HepG2 (cell line): ENCODE measurements at regions not wholly inside any gene's neighbourhood (a gene's known extent, or its start where the extent isn't known, plus 50 kb on each side); places are given as distances from the start of the nearest gene placed in this dataset.

Source experiments
- IRX3 ChIP-seq: sonication (generic); formaldehyde crosslinking; IDR thresholded peaks from 2 replicates; pipeline ENCODE4 v1.8.1; 2023; ENCODE audit warnings: mild to moderate bottlenecking, low read depth, missing genetic modification reagents, borderline replicate concordance
- KDM5B ChIP-seq: sonication (generic); formaldehyde crosslinking; IDR thresholded peaks from 2 replicates; pipeline ENCODE4 v1.4.0; 2020; ENCODE audit warnings: missing genetic modification reagents, mild to moderate bottlenecking, borderline replicate concordance
- TAF1 ChIP-seq: sonication (generic); formaldehyde crosslinking; IDR thresholded peaks from 2 replicates; pipeline ENCODE4 v1.4.0; 2020; ENCODE audit warnings: missing genetic modification reagents
- ZFP36 ChIP-seq: fragments of 150-350 bp; IDR thresholded peaks from 2 replicates; pipeline ENCODE4 v1.6.1; 2018; ENCODE audit warnings: borderline replicate concordance, low read length, low read depth; ENCODE audit not compliant: partially characterized antibody
- ZNF768 ChIP-seq: sonication (generic); formaldehyde crosslinking; IDR thresholded peaks from 2 replicates; pipeline ENCODE4 v1.4.0; 2020; ENCODE audit warnings: missing genetic modification reagents
- TF ChIP-seq, protein P1 (sequence below): sonication (generic); formaldehyde crosslinking; IDR thresholded peaks from 2 replicates; pipeline ENCODE4 v1.5.0; 2020; ENCODE audit warnings: mild to moderate bottlenecking, missing genetic modification reagents, moderate library complexity
- TF ChIP-seq, protein P2 (sequence below): sonication (generic); formaldehyde crosslinking; IDR thresholded peaks from 2 replicates; pipeline ENCODE4 v1.4.0; 2020; ENCODE audit warnings: low read depth, mild to moderate bottlenecking, missing genetic modification reagents

DNA sequence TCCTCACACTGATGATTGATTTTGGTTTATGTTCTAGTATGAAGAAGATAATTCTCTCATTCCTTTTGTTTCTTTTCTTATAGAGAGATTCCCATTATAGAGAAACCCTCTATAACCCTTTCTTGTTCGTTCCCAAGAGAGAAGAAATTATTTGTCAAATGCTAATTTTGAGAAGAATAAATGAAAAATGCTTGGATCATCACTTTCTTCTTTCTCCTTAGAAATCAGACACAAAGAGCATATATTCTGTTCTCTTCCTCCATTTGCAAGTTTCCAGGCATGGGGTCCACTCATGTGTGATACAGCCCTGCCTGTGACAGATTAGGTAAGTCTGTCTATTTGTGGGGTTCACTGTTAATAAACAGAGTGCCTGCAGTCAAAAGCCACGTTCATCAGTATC lies 222.6 kb upstream of the NECTIN3 start:
- TF ChIP-seq ZNF768, result no peak
- TF ChIP-seq, protein P1, sequence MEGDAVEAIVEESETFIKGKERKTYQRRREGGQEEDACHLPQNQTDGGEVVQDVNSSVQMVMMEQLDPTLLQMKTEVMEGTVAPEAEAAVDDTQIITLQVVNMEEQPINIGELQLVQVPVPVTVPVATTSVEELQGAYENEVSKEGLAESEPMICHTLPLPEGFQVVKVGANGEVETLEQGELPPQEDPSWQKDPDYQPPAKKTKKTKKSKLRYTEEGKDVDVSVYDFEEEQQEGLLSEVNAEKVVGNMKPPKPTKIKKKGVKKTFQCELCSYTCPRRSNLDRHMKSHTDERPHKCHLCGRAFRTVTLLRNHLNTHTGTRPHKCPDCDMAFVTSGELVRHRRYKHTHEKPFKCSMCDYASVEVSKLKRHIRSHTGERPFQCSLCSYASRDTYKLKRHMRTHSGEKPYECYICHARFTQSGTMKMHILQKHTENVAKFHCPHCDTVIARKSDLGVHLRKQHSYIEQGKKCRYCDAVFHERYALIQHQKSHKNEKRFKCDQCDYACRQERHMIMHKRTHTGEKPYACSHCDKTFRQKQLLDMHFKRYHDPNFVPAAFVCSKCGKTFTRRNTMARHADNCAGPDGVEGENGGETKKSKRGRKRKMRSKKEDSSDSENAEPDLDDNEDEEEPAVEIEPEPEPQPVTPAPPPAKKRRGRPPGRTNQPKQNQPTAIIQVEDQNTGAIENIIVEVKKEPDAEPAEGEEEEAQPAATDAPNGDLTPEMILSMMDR (CRISPR knock-in tag), result no peak
- TF ChIP-seq TAF1 (CRISPR knock-in tag), result no peak
- TF ChIP-seq, protein P2, sequence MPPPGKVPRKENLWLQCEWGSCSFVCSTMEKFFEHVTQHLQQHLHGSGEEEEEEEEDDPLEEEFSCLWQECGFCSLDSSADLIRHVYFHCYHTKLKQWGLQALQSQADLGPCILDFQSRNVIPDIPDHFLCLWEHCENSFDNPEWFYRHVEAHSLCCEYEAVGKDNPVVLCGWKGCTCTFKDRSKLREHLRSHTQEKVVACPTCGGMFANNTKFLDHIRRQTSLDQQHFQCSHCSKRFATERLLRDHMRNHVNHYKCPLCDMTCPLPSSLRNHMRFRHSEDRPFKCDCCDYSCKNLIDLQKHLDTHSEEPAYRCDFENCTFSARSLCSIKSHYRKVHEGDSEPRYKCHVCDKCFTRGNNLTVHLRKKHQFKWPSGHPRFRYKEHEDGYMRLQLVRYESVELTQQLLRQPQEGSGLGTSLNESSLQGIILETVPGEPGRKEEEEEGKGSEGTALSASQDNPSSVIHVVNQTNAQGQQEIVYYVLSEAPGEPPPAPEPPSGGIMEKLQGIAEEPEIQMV (CRISPR knock-in tag), result no peak
- no peak for TF ChIP-seq IRX3 (CRISPR knock-in tag)
- TF ChIP-seq ZFP36, result no peak
- TF ChIP-seq KDM5B (CRISPR knock-in tag), result no peak
